ENCODE measurements at regions not wholly inside any gene's neighbourhood (a gene's known extent, or its start where the extent isn't known, plus 50 kb on each side); places are given as distances from the start of the nearest gene placed in this dataset.
"Not testable (repeated sequence)": the region's sequence is repeated elsewhere in the genome, so short reads cannot be mapped to it uniquely, and the experiment has no call there.

DNA sequence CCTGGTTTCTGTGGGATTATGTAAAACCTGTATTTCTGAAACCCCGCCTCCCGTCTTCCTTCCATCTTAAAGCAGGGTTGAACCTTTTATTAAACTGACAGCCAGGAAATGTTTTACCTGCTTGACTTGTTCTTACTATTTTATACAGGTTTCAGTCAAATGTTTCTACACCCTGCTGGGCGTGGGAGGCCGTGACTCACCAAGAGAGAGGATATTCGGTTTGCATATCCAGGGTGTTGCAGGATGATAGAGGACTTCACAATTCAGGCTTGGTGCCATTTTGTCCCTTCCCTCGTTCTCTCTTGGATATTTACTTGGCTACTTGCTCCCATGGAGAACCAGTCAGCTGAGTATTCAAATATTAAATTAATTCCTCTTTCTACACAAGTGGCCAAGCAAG is 69.7 kb downstream of the ARF6 start:
- H3K27me3 ChIP-seq (ENCODE audit: insufficient read depth, poor library complexity, severe bottlenecking) = no peaks in the 10 kb centered on the region
- H3K4me3 ChIP-seq (replicated peaks; ENCODE audit: insufficient read depth, low read length) = no peak overlapping the region
- H3K27ac ChIP-seq (replicated peaks) = no peak overlapping the region
- DNase-seq (ENCODE audit: low read depth in 1 of 2, low spot score in 1 of 2) = no peak
- TF ChIP-seq POLR2AphosphoS5 (IDR thresholded peaks at IDR 0.05; ENCODE audit: low read depth) (no peak), GABPA (IDR thresholded peaks at IDR 0.05; ENCODE audit: low read depth) (no peak), SPI1 (IDR thresholded peaks at IDR 0.05; ENCODE audit: borderline replicate concordance, low read depth) (no peak), CTCF (IDR thresholded peaks at IDR 0.05; ENCODE audit: insufficient read depth, low read length) (no peak)
- TF ChIP-seq, protein P1, sequence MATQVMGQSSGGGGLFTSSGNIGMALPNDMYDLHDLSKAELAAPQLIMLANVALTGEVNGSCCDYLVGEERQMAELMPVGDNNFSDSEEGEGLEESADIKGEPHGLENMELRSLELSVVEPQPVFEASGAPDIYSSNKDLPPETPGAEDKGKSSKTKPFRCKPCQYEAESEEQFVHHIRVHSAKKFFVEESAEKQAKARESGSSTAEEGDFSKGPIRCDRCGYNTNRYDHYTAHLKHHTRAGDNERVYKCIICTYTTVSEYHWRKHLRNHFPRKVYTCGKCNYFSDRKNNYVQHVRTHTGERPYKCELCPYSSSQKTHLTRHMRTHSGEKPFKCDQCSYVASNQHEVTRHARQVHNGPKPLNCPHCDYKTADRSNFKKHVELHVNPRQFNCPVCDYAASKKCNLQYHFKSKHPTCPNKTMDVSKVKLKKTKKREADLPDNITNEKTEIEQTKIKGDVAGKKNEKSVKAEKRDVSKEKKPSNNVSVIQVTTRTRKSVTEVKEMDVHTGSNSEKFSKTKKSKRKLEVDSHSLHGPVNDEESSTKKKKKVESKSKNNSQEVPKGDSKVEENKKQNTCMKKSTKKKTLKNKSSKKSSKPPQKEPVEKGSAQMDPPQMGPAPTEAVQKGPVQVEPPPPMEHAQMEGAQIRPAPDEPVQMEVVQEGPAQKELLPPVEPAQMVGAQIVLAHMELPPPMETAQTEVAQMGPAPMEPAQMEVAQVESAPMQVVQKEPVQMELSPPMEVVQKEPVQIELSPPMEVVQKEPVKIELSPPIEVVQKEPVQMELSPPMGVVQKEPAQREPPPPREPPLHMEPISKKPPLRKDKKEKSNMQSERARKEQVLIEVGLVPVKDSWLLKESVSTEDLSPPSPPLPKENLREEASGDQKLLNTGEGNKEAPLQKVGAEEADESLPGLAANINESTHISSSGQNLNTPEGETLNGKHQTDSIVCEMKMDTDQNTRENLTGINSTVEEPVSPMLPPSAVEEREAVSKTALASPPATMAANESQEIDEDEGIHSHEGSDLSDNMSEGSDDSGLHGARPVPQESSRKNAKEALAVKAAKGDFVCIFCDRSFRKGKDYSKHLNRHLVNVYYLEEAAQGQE (IDR thresholded peaks at IDR 0.05; ENCODE audit: insufficient replicate concordance, low read depth) = no peak

DNA sequence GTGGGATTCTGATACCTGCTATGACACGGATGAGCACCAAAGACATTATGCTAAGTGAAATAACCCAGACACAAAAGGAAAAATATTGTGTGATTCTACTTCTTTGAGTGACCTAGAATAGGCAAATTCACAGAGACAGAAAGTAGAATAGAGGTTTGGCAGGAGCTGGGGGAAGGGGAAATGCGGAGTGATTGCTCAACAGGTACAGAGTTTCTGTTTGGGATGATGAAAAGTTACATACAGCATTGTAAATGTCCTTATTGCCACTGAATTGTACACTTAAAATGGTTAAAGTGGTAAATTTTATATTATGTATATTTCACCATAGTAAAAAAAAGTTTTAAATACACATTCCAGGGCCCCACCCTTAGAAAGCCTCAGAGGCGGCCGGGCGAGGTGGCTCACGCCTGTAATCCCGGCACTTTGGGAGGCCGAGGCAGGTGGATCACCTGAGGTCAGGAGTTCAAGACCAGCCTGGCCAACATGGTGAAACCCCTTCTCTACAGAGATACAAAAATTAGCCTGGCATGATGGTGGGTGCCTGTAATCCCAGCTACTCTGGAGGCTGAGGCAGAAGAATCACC is 72.3 kb downstream of the ARF6 start:
- not testable (repeated sequence) for H3K27me3 ChIP-seq (ENCODE audit: insufficient read depth, poor library complexity, severe bottlenecking); H3K4me3 ChIP-seq (replicated peaks; ENCODE audit: insufficient read depth, low read length)
- DNase-seq (ENCODE audit: low read depth in 1 of 2, low spot score in 1 of 2) = peak in 1 of 2 experiments; percentile 56
- H3K27ac ChIP-seq (replicated peaks) = peak overlapping the region; percentile 25; the same call in 1 of the 2 replicates
- TF ChIP-seq SPI1 (IDR thresholded peaks at IDR 0.05; ENCODE audit: borderline replicate concordance, low read depth) = peak; percentile 42; the same call in 1 of the 2 replicates

DNA sequence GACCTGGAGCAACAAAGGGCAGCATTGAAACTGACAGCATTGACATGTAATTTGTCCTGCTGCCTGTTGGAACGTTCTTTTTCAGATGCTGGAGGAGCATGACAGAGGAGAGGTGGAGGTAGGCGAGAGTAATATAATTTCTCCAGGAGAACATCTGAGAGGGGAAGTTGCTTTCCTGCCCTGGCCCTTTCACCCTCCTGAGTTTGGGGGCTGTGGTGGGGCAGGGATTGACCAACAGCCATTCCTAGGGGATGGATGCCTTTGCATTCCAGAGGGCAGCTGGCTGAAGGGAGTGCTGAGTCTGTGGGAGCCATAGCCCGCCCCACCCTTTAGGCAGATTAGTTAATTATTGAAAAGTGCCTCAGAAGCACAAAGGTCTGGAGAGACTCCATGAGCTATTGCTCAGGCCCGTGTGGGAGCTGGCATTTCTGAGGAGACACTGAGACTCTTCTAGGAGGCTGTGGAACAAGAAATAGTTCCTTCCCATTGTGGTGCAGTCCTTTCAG is 73.5 kb downstream of the ARF6 start:
- Histone ChIP-seq H3K27me3 (ENCODE audit: insufficient read depth, poor library complexity, severe bottlenecking) (no peaks in the 10 kb centered on the region), H3K4me3 (replicated peaks; ENCODE audit: insufficient read depth, low read length) (no peak overlapping the region), H3K27ac (replicated peaks) (no peak overlapping the region)
- DNase-seq (ENCODE audit: low read depth in 1 of 2, low spot score in 1 of 2) = no peak
- TF ChIP-seq GABPA (IDR thresholded peaks at IDR 0.05; ENCODE audit: low read depth) (no peak), POLR2AphosphoS5 (IDR thresholded peaks at IDR 0.05; ENCODE audit: low read depth) (no peak), SPI1 (IDR thresholded peaks at IDR 0.05; ENCODE audit: borderline replicate concordance, low read depth) (no peak), CTCF (IDR thresholded peaks at IDR 0.05; ENCODE audit: insufficient read depth, low read length) (no peak)
- TF ChIP-seq, protein P1 (IDR thresholded peaks at IDR 0.05; ENCODE audit: insufficient replicate concordance, low read depth) = no peak

DNA sequence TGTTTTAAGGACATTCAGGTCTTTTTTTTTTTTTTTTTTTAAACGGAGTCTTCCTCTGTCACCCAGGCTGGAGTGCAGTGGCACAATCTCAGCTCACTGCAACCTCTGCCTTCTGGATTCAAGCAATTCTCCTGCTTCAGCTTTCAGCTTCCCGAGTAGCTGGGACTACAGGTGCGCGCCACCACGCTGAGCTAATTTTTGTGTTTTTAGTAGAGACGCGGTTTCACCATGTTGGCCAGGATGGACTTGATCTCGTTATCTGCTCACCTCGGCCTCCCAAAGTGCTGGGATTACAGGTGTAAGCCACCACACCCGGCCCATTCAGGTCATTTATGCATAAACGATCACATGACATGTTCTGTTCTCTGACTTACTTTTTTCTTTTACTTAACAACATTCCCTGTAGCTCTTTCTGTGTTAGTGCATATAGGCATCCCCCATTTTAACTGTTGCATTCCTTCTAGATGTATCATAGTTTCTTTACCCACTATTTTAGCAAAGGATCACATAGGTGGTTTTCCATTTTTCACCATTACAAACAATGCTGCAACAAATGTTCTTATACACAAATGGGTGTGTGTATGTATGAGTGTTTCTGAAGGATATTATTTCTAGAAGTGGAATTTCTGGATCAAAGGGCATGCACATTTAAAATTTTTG is 74.2 kb downstream of the ARF6 start:
- Histone ChIP-seq H3K4me3 (replicated peaks; ENCODE audit: insufficient read depth, low read length) (no peak overlapping the region), H3K27ac (replicated peaks) (no peak overlapping the region), H3K27me3 (ENCODE audit: insufficient read depth, poor library complexity, severe bottlenecking) (no peaks in the 10 kb centered on the region)
- no peak for DNase-seq (ENCODE audit: low read depth in 1 of 2, low spot score in 1 of 2)
- TF ChIP-seq, protein P1 (IDR thresholded peaks at IDR 0.05; ENCODE audit: insufficient replicate concordance, low read depth) = no peak
- TF ChIP-seq CTCF (IDR thresholded peaks at IDR 0.05; ENCODE audit: insufficient read depth, low read length) (no peak), GABPA (IDR thresholded peaks at IDR 0.05; ENCODE audit: low read depth) (no peak), SPI1 (IDR thresholded peaks at IDR 0.05; ENCODE audit: borderline replicate concordance, low read depth) (no peak)
